ENCODE measurements at regions not wholly inside any gene's neighbourhood (a gene's known extent, or its start where the extent isn't known, plus 50 kb on each side); places are given as distances from the start of the nearest gene placed in this dataset.

- TF ChIP-seq CTCF (IDR thresholded peaks at IDR 0.05) (no peak), POLR2A (IDR thresholded peaks at IDR 0.05) (no peak)
Observed at GRCh38 chr12:111250251-111250881, 118.5 kb downstream of the PHETA1 start.
